Fibroblast of the aortic adventitia (primary cell): ENCODE measurements at regions not wholly inside any gene's neighbourhood (a gene's known extent, or its start where the extent isn't known, plus 50 kb on each side); places are given as distances from the start of the nearest gene placed in this dataset.

Source experiments
- DNase-seq: peaks from one replicate; pipeline ENCODE4 v3.0.0-alpha.2; 2010; ENCODE audit warnings: low read depth
- H3K4me3 ChIP-seq: 2 replicates; pipeline ENCODE4 v1.5.1; 2011; ENCODE audit warnings: low read depth, mild to moderate bottlenecking, control low read depth, low read length, moderate library complexity
- CTCF ChIP-seq: IDR thresholded peaks from 2 replicates; pipeline ENCODE4 v1.5.1; 2011; ENCODE audit warnings: mild to moderate bottlenecking, low read length, control low read depth, inconsistent platforms; ENCODE audit not compliant: insufficient read depth

GRCh38 chr21:39110431-39110830 is 72.8 kb downstream of the PSMG1 start:
- DNase-seq = no peak
- no peak for TF ChIP-seq CTCF

GRCh38 chr21:39109596-39110210 is 73.5 kb downstream of the PSMG1 start:
- TF ChIP-seq CTCF = no peak
- no peak for DNase-seq
- no peak overlapping the region for H3K4me3 ChIP-seq

More at GRCh38 chr21:39110431-39110830, 72.8 kb downstream of the PSMG1 start:
- no peak overlapping the region for H3K4me3 ChIP-seq

DNA sequence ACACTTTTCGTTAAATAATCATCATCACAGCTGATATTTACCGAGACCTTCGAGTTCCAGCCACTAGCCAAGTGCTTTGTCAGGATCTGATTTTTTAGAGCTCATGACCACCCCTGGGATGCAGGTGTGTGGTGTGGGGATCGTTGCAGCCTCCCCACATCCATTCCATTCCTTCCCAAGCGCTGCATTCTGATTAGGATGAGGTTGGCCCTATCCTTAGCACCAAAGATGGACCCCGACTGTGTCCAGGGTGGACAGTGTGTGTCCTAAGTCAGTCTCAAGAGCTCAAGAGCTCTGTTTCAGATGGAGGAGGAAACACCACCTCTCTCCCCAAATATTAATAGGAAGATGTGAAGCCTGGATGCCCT is 74.1 kb downstream of the PSMG1 start:
- no peak for DNase-seq
- H3K4me3 ChIP-seq = no peak overlapping the region
- no peak for TF ChIP-seq CTCF

- H3K4me3 ChIP-seq = no peak overlapping the region
- no peak for DNase-seq
- TF ChIP-seq CTCF = no peak
Measured at GRCh38 chr21:39108291-39109162, 74.7 kb downstream of the PSMG1 start.

GRCh38 chr21:39107739-39108138 is 75.5 kb downstream of the PSMG1 start:
- no peak for TF ChIP-seq CTCF
- no peak for DNase-seq
- no peak overlapping the region for H3K4me3 ChIP-seq

- no peak for DNase-seq
- H3K4me3 ChIP-seq = no peak overlapping the region
- no peak for TF ChIP-seq CTCF
Measured at GRCh38 chr21:39106881-39107462, 76.3 kb downstream of the PSMG1 start.
